Spleen (tissue), 11 donors: ENCODE measurements at regions not wholly inside any gene's neighbourhood (a gene's known extent, or its start where the extent isn't known, plus 50 kb on each side); places are given as distances from the start of the nearest gene placed in this dataset.

Source experiments
- DNase-seq: peaks from one replicate; pipeline ENCODE4 v3.0.0-alpha.2; 2020
- H3K27ac ChIP-seq, 8 donors: fragments of 200-600 bp; sonication (generic) in 7 of 8; 1 replicate in 4 of 8; 2 replicates in 4 of 8; pipeline versions ENCODE4 v1.5.0 to v1.8.0; 2016 to 2021; ENCODE audit warnings: inconsistent platforms in 4 of 8, mild to moderate bottlenecking in 4 of 8, moderate library complexity in 1 of 8
- H3K27me3 ChIP-seq, 7 donors: fragments of 200-600 bp; sonication (generic) in 6 of 7; replicated peaks in 1 of 7; 1 replicate in 4 of 7; 2 replicates in 3 of 7; pipeline versions ENCODE4 v1.5.0 to v1.8.0; 2016 to 2021; ENCODE audit warnings: inconsistent platforms in 3 of 7, mild to moderate bottlenecking in 1 of 7
- H3K36me3 ChIP-seq, 6 donors: fragments of 200-600 bp; sonication (generic) in 5 of 6; 1 replicate in 4 of 6; 2 replicates in 2 of 6; pipeline versions ENCODE4 v1.5.0 to v1.8.0; 2016 to 2021; ENCODE audit warnings: inconsistent platforms in 2 of 6
- H3K4me1 ChIP-seq, 6 donors: fragments of 200-600 bp; sonication (generic) in 5 of 6; 1 replicate in 3 of 6; 2 replicates in 3 of 6; pipeline versions ENCODE4 v1.5.0 to v1.8.0; 2016 to 2021; ENCODE audit warnings: inconsistent platforms in 3 of 6
- H3K4me3 ChIP-seq, 8 donors: fragments of 200-600 bp; sonication (generic) in 7 of 8; 1 replicate in 4 of 8; 2 replicates in 4 of 8; pipeline versions ENCODE4 v1.5.0 to v1.8.0; 2016 to 2021; ENCODE audit warnings: inconsistent platforms in 4 of 8, mild to moderate bottlenecking in 4 of 8, moderate library complexity in 2 of 8
- H3K9me3 ChIP-seq, 8 donors: fragments of 200-600 bp; sonication (generic) in 7 of 8; 1 replicate in 4 of 8; 2 replicates in 4 of 8; pipeline versions ENCODE4 v1.5.0 to v1.8.0; 2016 to 2021; ENCODE audit warnings: inconsistent platforms in 4 of 8
- CTCF ChIP-seq, 11 experiments: fragments of 200-600 bp in 7 of 11; fragments of 450-650 bp in 4 of 11; sonication (generic) in 4 of 11; IDR thresholded peaks in 8 of 11; conservative IDR thresholded peaks in 3 of 11; 1 replicate in 7 of 11; 2 replicates in 4 of 11; pipeline versions ENCODE4 v1.4.0 to v1.8.0; 2016 to 2021; ENCODE audit warnings: antibody characterized with exemption in 11 of 11, inconsistent platforms in 4 of 11, mild to moderate bottlenecking in 1 of 11
- POLR2A ChIP-seq, 3 donors: fragments of 450-650 bp; IDR thresholded peaks; one replicate each; pipeline ENCODE4 v1.5.1; 2017; ENCODE audit warnings: antibody characterized with exemption in 3 of 3, mild to moderate bottlenecking in 1 of 3
- POLR2AphosphoS5 ChIP-seq, 3 donors: sonication (generic); formaldehyde crosslinking; IDR thresholded peaks; one replicate each; pipeline ENCODE4 v1.5.1; 2017; ENCODE audit warnings: antibody characterized with exemption in 3 of 3
- WGBS, 5 donors: extraction: QIAGEN DNeasy Blood & Tissue Kit in 3 of 5; methylation state at CpG; one replicate each; pipeline versions ENCODE4 v1.1.5 to v1.1.7; 2013 to 2018; 5-methylcytosine and 5-hydroxymethylcytosine counted together
- intact Hi-C: fragments of 100-400 bp; cut with DNase I; formaldehyde crosslinking; loops from one replicate; pipeline ENCODE4 v1.15.0; 2023; ENCODE audit warnings: low total_unique reads
- donor health status: healthy with polysubstance abuse.
- donor health status: DM: no; HTN: no; CAD: no; lungs with moderate emphysema.
- donor health status: DM: no; HTN: no; CAD: no.
- donor health status: Bipolar disorder and iron deficiency.
- donor health status: healthy.
- donor health status: DM: no; HTN: no; CAD: no.
- donor health status: DM: yes; HTN: yes; CAD: no.

GRCh38 chr12:19759227-19759626 is 319.9 kb downstream of the AEBP2 start:
- Histone ChIP-seq H3K4me3 (no peak overlapping the region), H3K27ac (no peak overlapping the region), H3K4me1 (no peaks in the 10 kb centered on the region), H3K27me3 (no peaks in the 10 kb centered on the region), H3K36me3 (no peaks in the 10 kb centered on the region), H3K9me3 (peaks cover 0 to under 1% (median 0%) of the 10 kb centered on the region in 8 donors)
- TF ChIP-seq POLR2A (IDR thresholded peaks at IDR 0.05): no peak
- TF ChIP-seq CTCF (IDR thresholded peaks at IDR 0.05 in 8 of 11, conservative IDR thresholded peaks at IDR 0.05 in 3 of 11): no peak
- no peak for TF ChIP-seq POLR2AphosphoS5 (IDR thresholded peaks at IDR 0.05)
- intact Hi-C loops: no loop called here
- no peak for DNase-seq

GRCh38 chr12:19760611-19761010 is 321.3 kb downstream of the AEBP2 start:
- intact Hi-C loops: no loop called here
- DNase-seq: no peak
- Histone ChIP-seq H3K36me3 (no peaks in the 10 kb centered on the region), H3K27me3 (no peaks in the 10 kb centered on the region), H3K4me1 (no peaks in the 10 kb centered on the region), H3K4me3 (no peak overlapping the region), H3K9me3 (no peaks in the 10 kb centered on the region), H3K27ac (no peak overlapping the region)
- TF ChIP-seq POLR2A (IDR thresholded peaks at IDR 0.05) (no peak), CTCF (IDR thresholded peaks at IDR 0.05 in 8 of 11, conservative IDR thresholded peaks at IDR 0.05 in 3 of 11) (no peak), POLR2AphosphoS5 (IDR thresholded peaks at IDR 0.05) (no peak)
- WGBS, 5 donors: 62 to 83% (median 79%) methylated on average over 2 of the region's 2 CpGs

- H3K4me1 ChIP-seq: no peaks in the 10 kb centered on the region
- no peak for TF ChIP-seq POLR2A (IDR thresholded peaks at IDR 0.05)
- TF ChIP-seq CTCF (IDR thresholded peaks at IDR 0.05 in 8 of 11, conservative IDR thresholded peaks at IDR 0.05 in 3 of 11): no peak
- TF ChIP-seq POLR2AphosphoS5 (IDR thresholded peaks at IDR 0.05): no peak
- intact Hi-C loops: no loop called here
- no peaks in the 10 kb centered on the region for H3K27me3 ChIP-seq
- H3K4me3 ChIP-seq: no peak overlapping the region
- H3K27ac ChIP-seq: no peak overlapping the region
- WGBS, 5 donors: 57 to 90% (median 69%) methylated on average over 1 of the region's 1 CpG
- H3K36me3 ChIP-seq: no peaks in the 10 kb centered on the region
- no peak for DNase-seq
- no peaks in the 10 kb centered on the region for H3K9me3 ChIP-seq
Measured at GRCh38 chr12:19761463-19761862, 322.2 kb downstream of the AEBP2 start.

- H3K9me3 ChIP-seq: no peaks in the 10 kb centered on the region
- intact Hi-C loops: no loop called here
- no peak for DNase-seq
- H3K4me1 ChIP-seq: no peaks in the 10 kb centered on the region
- H3K27ac ChIP-seq: no peak overlapping the region
- WGBS, 5 donors: 40 to 100% (median 81%) methylated on average over 1 of the region's 1 CpG
- H3K27me3 ChIP-seq: no peaks in the 10 kb centered on the region
- no peaks in the 10 kb centered on the region for H3K36me3 ChIP-seq
- H3K4me3 ChIP-seq: no peak overlapping the region
- TF ChIP-seq CTCF (IDR thresholded peaks at IDR 0.05 in 8 of 11, conservative IDR thresholded peaks at IDR 0.05 in 3 of 11) (no peak), POLR2A (IDR thresholded peaks at IDR 0.05) (no peak)
Measured at GRCh38 chr12:19763488-19763887, 324.2 kb downstream of the AEBP2 start.
